ENCODE measurements at regions not wholly inside any gene's neighbourhood (a gene's known extent, or its start where the extent isn't known, plus 50 kb on each side); places are given as distances from the start of the nearest gene placed in this dataset.

DNA sequence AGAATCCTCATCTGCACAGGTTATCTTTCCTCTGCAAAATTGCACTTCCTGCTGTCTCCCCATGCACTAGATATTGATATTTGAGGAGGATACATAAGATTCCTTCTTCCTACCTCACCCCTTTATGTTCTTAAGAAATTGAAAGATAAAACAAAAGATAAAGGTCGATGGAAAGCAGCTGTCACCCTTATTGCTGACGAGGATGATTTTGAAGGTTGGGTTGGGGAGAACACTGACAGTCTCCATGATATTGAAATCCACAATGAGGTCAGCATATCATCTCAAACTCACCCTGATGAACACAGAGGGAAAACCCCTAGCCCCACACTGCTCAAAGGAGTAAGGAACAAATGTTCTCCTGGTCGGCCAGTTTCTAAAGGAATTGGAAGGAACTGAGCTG is 110.6 kb upstream of the FUT9 start:
- no peak for TF ChIP-seq CTCF (IDR thresholded peaks at IDR 0.05; ENCODE audit: insufficient read depth, low read length, poor library complexity, severe bottlenecking)
- no peak for DNase-seq (ENCODE audit: low read depth)
- Histone ChIP-seq H3K27me3 (ENCODE audit: control insufficient read depth, insufficient read depth, low read length) (no peaks in the 10 kb centered on the region), H3K4me3 (ENCODE audit: low read depth, low read length) (no peak overlapping the region), H3K36me3 (ENCODE audit: control insufficient read depth, insufficient read depth, low read length) (no peaks in the 10 kb centered on the region)

- no peak for DNase-seq (ENCODE audit: low read depth)
- H3K36me3 ChIP-seq (ENCODE audit: control insufficient read depth, insufficient read depth, low read length) = no peaks in the 10 kb centered on the region
- TF ChIP-seq CTCF (IDR thresholded peaks at IDR 0.05; ENCODE audit: insufficient read depth, low read length, poor library complexity, severe bottlenecking) = no peak
Observed at GRCh38 chr6:95917034-95917433, 98.7 kb upstream of the FUT9 start.

DNA sequence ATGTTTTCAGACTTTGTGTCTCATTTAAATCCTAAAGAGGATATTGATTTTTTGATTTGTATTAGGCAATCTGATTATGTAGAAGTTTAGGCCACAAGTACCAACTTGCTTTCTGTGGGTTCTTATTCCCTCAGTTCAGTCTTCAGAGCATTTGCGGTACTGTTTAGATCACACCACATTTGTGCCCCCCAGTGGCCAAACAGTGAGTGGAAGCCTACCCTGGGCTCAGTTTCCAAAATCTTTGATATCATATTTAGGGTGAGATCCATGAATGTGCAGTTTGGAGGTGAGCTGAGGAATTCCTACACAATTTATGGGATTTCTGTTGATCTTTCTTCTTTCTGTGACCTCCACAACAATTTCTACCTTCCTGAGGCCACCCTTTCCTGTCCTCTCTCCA is 92.3 kb upstream of the FUT9 start:
- no peak for DNase-seq (ENCODE audit: low read depth)
- Histone ChIP-seq H3K4me3 (ENCODE audit: low read depth, low read length) (no peak overlapping the region), H3K27me3 (ENCODE audit: control insufficient read depth, insufficient read depth, low read length) (no peaks in the 10 kb centered on the region), H3K36me3 (ENCODE audit: control insufficient read depth, insufficient read depth, low read length) (no peaks in the 10 kb centered on the region)
- TF ChIP-seq CTCF (IDR thresholded peaks at IDR 0.05; ENCODE audit: insufficient read depth, low read length, poor library complexity, severe bottlenecking) = peak; percentile 16

More at GRCh38 chr6:95917034-95917433, 98.7 kb upstream of the FUT9 start:
- Histone ChIP-seq H3K4me3 (ENCODE audit: low read depth, low read length) (no peak overlapping the region), H3K27me3 (ENCODE audit: control insufficient read depth, insufficient read depth, low read length) (no peaks in the 10 kb centered on the region)

DNA sequence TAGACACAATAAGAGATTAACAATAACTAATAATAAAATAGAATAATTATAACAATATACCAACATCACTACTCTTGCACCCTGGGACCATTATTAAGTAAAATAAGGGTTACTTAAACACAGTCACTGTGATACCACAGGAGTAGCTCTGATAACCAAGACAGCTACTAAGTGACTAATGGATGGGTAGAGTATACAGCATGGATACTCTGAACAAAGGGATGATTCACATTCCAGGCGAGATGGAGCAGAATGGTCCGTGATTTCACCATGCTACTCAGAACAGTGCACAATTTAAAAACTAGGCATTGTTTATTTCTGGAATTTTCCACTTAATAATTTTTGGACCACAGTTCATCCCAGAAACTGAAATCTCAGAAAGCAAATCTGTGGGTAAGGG is 80.0 kb upstream of the FUT9 start:
- no peaks in the 10 kb centered on the region for H3K36me3 ChIP-seq (ENCODE audit: control insufficient read depth, insufficient read depth, low read length)
- TF ChIP-seq CTCF (IDR thresholded peaks at IDR 0.05; ENCODE audit: insufficient read depth, low read length, poor library complexity, severe bottlenecking) = no peak
- no peaks in the 10 kb centered on the region for H3K27me3 ChIP-seq (ENCODE audit: control insufficient read depth, insufficient read depth, low read length)
- no peak for DNase-seq (ENCODE audit: low read depth)
- no peak overlapping the region for H3K4me3 ChIP-seq (ENCODE audit: low read depth, low read length)

- Histone ChIP-seq H3K27me3 (ENCODE audit: control insufficient read depth, insufficient read depth, low read length) (no peaks in the 10 kb centered on the region), H3K36me3 (ENCODE audit: control insufficient read depth, insufficient read depth, low read length) (no peaks in the 10 kb centered on the region), H3K4me3 (ENCODE audit: low read depth, low read length) (no peak overlapping the region)
- TF ChIP-seq CTCF (IDR thresholded peaks at IDR 0.05; ENCODE audit: insufficient read depth, low read length, poor library complexity, severe bottlenecking) = no peak
- DNase-seq (ENCODE audit: low read depth) = no peak
Observed at GRCh38 chr6:95946906-95947305, 68.9 kb upstream of the FUT9 start.

DNA sequence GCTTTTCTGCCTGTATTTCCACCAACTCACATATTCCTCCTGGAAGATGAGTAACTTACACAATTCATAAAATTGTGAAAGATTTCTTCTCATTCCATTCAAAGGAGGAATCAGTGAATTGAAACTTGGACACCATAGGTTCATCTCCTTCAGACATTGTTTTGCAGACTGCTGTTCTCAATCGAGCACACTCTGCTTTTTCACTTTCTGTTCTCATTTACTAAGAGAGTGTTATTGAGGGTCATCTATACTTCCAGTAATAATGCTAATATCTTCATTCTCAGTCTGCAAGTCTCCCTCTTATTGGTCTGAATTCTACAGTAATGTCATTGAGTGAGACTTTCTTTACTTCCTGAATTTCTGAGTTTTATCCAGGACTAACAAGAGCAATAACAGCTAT is 67.5 kb upstream of the FUT9 start:
- no peak for DNase-seq (ENCODE audit: low read depth)
- no peaks in the 10 kb centered on the region for H3K36me3 ChIP-seq (ENCODE audit: control insufficient read depth, insufficient read depth, low read length)
- H3K27me3 ChIP-seq (ENCODE audit: control insufficient read depth, insufficient read depth, low read length) = no peaks in the 10 kb centered on the region
- no peak overlapping the region for H3K4me3 ChIP-seq (ENCODE audit: low read depth, low read length)
- TF ChIP-seq CTCF (IDR thresholded peaks at IDR 0.05; ENCODE audit: insufficient read depth, low read length, poor library complexity, severe bottlenecking) = no peak

Data from kidney epithelial cell (primary cell).